ENCODE measurements at regions not wholly inside any gene's neighbourhood (a gene's known extent, or its start where the extent isn't known, plus 50 kb on each side); places are given as distances from the start of the nearest gene placed in this dataset.

DNA sequence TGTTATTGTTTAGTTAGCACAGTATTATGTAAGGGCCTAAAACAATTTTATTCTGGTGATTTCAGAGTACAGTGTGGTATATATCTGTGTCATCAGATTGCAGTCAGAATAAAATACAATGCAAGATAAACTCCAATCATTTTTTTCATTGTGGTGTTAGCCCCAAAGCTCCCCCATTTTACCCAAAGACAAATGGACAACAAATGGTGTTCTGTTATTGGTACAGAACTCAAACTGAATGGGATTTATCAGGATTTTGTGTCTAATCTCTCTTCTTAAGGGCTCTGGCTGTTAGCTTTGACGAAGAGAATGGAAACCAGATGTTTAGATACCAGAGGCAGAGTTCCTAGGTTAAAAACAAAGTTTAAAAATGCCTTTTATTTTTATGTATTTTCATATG is 163.1 kb upstream of the USP25 start:
- TF ChIP-seq, protein P1, sequence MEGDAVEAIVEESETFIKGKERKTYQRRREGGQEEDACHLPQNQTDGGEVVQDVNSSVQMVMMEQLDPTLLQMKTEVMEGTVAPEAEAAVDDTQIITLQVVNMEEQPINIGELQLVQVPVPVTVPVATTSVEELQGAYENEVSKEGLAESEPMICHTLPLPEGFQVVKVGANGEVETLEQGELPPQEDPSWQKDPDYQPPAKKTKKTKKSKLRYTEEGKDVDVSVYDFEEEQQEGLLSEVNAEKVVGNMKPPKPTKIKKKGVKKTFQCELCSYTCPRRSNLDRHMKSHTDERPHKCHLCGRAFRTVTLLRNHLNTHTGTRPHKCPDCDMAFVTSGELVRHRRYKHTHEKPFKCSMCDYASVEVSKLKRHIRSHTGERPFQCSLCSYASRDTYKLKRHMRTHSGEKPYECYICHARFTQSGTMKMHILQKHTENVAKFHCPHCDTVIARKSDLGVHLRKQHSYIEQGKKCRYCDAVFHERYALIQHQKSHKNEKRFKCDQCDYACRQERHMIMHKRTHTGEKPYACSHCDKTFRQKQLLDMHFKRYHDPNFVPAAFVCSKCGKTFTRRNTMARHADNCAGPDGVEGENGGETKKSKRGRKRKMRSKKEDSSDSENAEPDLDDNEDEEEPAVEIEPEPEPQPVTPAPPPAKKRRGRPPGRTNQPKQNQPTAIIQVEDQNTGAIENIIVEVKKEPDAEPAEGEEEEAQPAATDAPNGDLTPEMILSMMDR (conservative IDR thresholded peaks at IDR 0.05 in 1 of 2, IDR thresholded peaks at IDR 0.05 in 1 of 2; ENCODE audit: extremely low read depth in 1 of 2, insufficient read depth in 1 of 2, low read depth in 1 of 2, low read length in 2 of 2), result no peak
- no peak for TF ChIP-seq EZH2 (IDR thresholded peaks at IDR 0.05; ENCODE audit: borderline replicate concordance, low read length)
